Osteoblast (primary cell): ENCODE measurements at regions not wholly inside any gene's neighbourhood (a gene's known extent, or its start where the extent isn't known, plus 50 kb on each side); places are given as distances from the start of the nearest gene placed in this dataset.

ENCODE experiments used
- DNase-seq: peaks from one replicate; pipeline ENCODE4 v3.0.0; 2011; ENCODE audit warnings: low spot score, mixed read lengths; ENCODE audit not compliant: insufficient read length; ENCODE audit errors: missing footprints
- H2AFZ ChIP-seq: 2 replicates; pipeline ENCODE4 v1.6.0; 2011; ENCODE audit warnings: mild to moderate bottlenecking, low read length
- H3K27ac ChIP-seq: 2 replicates; pipeline ENCODE4 v1.5.1; 2011; ENCODE audit warnings: mild to moderate bottlenecking, low read depth, low read length, moderate library complexity
- H3K27me3 ChIP-seq: 2 replicates; pipeline ENCODE4 v1.6.0; 2012; ENCODE audit warnings: mild to moderate bottlenecking, control low read depth, inconsistent platforms, low read length, moderate library complexity; ENCODE audit not compliant: insufficient read depth
- H3K36me3 ChIP-seq: 2 replicates; pipeline ENCODE4 v1.5.1; 2011; ENCODE audit warnings: mild to moderate bottlenecking, low read length, control low read depth, moderate library complexity; ENCODE audit not compliant: insufficient read depth
- H3K4me1 ChIP-seq: 2 replicates; pipeline ENCODE4 v1.5.1; 2011; ENCODE audit warnings: mild to moderate bottlenecking, low read length, control low read depth, moderate library complexity; ENCODE audit not compliant: insufficient read depth
- H3K4me2 ChIP-seq: 2 replicates; pipeline ENCODE4 v1.6.0; 2011; ENCODE audit warnings: mild to moderate bottlenecking, low read length; ENCODE audit not compliant: insufficient read depth
- H3K4me3 ChIP-seq: fragments of 200-600 bp; sonication (generic); 3 replicates; pipeline ENCODE4 v1.5.1; 2012; ENCODE audit warnings: mild to moderate bottlenecking, low read length, inconsistent platforms; ENCODE audit not compliant: insufficient read depth
- H3K79me2 ChIP-seq: 2 replicates; pipeline ENCODE4 v1.6.0; 2012; ENCODE audit warnings: mild to moderate bottlenecking, low read length, control low read depth, inconsistent platforms; ENCODE audit not compliant: insufficient read depth
- H3K9me3 ChIP-seq: 2 replicates; pipeline ENCODE4 v1.5.1; 2011; ENCODE audit warnings: low read depth, low read length, control low read depth
- H4K20me1 ChIP-seq: 2 replicates; pipeline ENCODE4 v1.6.0; 2012; ENCODE audit warnings: mild to moderate bottlenecking, low read length, control low read depth; ENCODE audit not compliant: insufficient read depth
- TF ChIP-seq, protein P1 (sequence below): IDR thresholded peaks from 2 replicates; pipeline ENCODE4 v1.5.1; 2011; ENCODE audit warnings: mild to moderate bottlenecking, low read depth, low read length, moderate library complexity; ENCODE audit errors: extremely low read depth

DNA sequence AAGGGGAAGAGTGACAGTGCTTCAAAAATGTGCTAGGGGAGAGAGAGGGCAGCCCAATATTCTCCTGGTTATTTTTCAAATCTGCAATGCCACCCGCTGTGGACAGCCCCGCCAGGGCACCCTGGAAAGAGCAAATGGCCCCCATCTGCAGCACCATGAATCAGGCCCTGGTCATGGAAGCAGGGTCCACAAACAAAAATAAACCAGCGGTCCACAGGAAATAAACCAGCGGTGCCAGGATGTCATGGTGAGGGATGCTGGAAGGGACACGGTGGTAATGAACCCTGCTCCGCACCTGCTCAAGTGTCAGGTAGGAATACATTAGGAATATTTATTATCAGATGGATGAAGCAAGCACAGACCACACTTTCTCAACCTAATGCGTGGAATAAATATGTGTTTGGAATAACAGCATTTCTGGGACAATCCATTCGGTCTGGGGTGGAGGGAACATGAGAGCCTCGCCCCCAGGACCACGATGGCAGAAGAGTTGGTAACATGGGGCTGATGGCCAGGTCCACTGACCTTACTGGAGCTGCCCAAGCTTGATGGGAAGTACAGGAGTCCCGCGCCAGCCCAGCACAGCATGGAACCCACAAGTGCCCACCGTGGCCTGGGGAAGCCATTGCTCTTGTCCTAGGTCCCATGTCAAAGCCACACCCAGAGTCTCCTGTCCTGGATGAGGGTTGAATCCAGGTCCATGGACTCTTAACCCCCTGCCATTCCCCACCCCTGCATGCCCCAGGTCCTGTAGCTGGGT is 181.7 kb downstream of the BRD1 start:
- TF ChIP-seq, protein P1, sequence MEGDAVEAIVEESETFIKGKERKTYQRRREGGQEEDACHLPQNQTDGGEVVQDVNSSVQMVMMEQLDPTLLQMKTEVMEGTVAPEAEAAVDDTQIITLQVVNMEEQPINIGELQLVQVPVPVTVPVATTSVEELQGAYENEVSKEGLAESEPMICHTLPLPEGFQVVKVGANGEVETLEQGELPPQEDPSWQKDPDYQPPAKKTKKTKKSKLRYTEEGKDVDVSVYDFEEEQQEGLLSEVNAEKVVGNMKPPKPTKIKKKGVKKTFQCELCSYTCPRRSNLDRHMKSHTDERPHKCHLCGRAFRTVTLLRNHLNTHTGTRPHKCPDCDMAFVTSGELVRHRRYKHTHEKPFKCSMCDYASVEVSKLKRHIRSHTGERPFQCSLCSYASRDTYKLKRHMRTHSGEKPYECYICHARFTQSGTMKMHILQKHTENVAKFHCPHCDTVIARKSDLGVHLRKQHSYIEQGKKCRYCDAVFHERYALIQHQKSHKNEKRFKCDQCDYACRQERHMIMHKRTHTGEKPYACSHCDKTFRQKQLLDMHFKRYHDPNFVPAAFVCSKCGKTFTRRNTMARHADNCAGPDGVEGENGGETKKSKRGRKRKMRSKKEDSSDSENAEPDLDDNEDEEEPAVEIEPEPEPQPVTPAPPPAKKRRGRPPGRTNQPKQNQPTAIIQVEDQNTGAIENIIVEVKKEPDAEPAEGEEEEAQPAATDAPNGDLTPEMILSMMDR, result no peak
- Histone ChIP-seq H3K36me3 (no peaks in the 10 kb centered on the region), H3K27me3 (no peaks in the 10 kb centered on the region)

DNA sequence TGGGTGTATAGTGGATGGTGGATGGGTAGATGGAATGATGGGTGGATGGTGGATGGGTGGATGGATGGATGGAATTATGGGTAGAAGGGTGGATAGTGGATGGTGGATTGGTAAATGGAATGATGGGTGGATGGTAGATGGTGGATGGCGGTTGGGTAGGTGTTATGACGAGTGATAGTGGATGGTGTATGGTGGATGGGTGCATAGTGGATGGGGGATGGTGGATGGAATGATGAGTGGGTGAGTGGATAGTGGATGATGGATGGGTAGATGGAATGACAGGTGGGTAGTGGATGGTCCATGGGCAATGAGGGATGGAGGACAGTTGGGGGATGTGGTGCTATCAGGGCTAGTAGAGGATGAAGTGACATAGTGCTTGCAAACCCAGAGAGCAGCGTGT is 182.4 kb downstream of the BRD1 start:
- Histone ChIP-seq H3K27me3 (no peaks in the 10 kb centered on the region), H4K20me1 (no peaks in the 10 kb centered on the region), H3K4me3 (no peak overlapping the region), H3K4me1 (no peaks in the 10 kb centered on the region), H3K27ac (no peak overlapping the region), H3K36me3 (no peaks in the 10 kb centered on the region), H3K79me2 (no peaks in the 10 kb centered on the region), H3K9me3 (no peaks in the 10 kb centered on the region), H3K4me2 (no peak overlapping the region), H2AFZ (no peak overlapping the region)
- TF ChIP-seq, protein P1, result no peak
- DNase-seq, result no peak

More for the DNA sequence above, 181.7 kb downstream of the BRD1 start:
- Histone ChIP-seq H4K20me1 (no peaks in the 10 kb centered on the region), H3K4me3 (no peak overlapping the region), H3K9me3 (no peaks in the 10 kb centered on the region), H2AFZ (no peak overlapping the region), H3K4me2 (no peak overlapping the region), H3K27ac (no peak overlapping the region), H3K79me2 (no peaks in the 10 kb centered on the region), H3K4me1 (no peaks in the 10 kb centered on the region)
- no peak for DNase-seq

DNA sequence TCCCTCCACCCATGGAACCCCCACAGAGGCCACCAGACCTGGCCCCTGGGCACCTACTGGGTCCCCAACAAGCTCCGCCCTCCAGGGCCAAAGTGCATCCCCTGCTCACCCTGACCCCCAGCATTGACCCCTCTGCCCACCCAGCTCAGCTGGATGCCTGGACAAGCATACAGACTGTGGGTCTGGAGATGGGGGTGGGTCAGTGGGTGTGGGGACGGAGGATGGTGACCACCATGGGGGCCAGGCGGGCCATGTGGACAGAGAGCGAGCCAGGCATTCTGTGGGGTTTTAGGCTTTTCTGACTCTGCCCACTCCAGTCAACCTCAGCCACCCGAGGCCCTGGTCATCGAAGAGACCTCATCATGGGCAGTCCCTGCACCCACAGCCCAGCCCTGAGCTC is 183.7 kb downstream of the BRD1 start:
- Histone ChIP-seq H3K4me3 (no peak overlapping the region), H3K4me1 (no peaks in the 10 kb centered on the region), H3K27me3 (no peaks in the 10 kb centered on the region), H4K20me1 (no peaks in the 10 kb centered on the region), H2AFZ (no peak overlapping the region), H3K79me2 (no peaks in the 10 kb centered on the region), H3K9me3 (no peaks in the 10 kb centered on the region), H3K27ac (no peak overlapping the region), H3K36me3 (no peaks in the 10 kb centered on the region), H3K4me2 (no peak overlapping the region)
- TF ChIP-seq, protein P1, result no peak
- DNase-seq, result no peak

DNA sequence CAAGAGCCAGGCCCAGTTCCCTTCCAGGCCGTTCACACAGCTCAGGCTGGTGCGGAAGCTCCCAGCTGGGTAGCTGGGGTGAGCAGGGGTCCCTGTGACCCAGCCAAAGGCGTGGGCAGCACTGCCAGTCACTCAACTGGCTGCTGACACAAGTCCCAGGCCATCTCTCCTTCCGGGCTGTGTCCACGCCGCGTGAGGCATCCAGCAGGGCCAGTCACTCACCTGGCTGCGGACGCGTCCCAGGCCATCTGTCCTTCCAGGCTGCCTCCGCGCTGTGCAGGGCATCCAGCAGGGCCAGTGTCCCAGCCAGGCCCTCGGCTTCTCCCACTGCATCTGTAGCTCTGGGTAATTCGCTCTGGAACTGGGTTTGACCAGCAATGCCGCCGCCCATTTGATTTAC is 184.2 kb downstream of the BRD1 start:
- H3K9me3 ChIP-seq, result no peaks in the 10 kb centered on the region

More for the DNA sequence above, 184.2 kb downstream of the BRD1 start:
- Histone ChIP-seq H3K27me3 (no peaks in the 10 kb centered on the region), H3K27ac (no peak overlapping the region), H3K4me2 (no peak overlapping the region), H3K79me2 (no peaks in the 10 kb centered on the region), H4K20me1 (no peaks in the 10 kb centered on the region), H2AFZ (no peak overlapping the region), H3K4me1 (no peaks in the 10 kb centered on the region), H3K36me3 (no peaks in the 10 kb centered on the region), H3K4me3 (no peak overlapping the region)
- DNase-seq, result no peak
- TF ChIP-seq, protein P1, result no peak
